ENCODE measurements at regions not wholly inside any gene's neighbourhood (a gene's known extent, or its start where the extent isn't known, plus 50 kb on each side); places are given as distances from the start of the nearest gene placed in this dataset.

GRCh38 chr5:62719061-62719720 is 140.6 kb downstream of the LRRC70 start:
- 68 to 77% methylated on average over 9 of the region's 9 CpGs for WGBS, 2 donors
- Histone ChIP-seq H3K27me3 (no peaks in the 10 kb centered on the region), H3K27ac (no peak overlapping the region), H3K36me3 (no peaks in the 10 kb centered on the region), H3K9me3 (no peaks in the 10 kb centered on the region), H3K4me1 (no peaks in the 10 kb centered on the region), H3K4me3 (no peak overlapping the region)
- intact Hi-C loops (cut with DNase I) = no loop called here
- no peak for TF ChIP-seq CTCF (IDR thresholded peaks at IDR 0.05)
- DNase-seq = no peak
- no peak for FAIRE-seq
- ATAC-seq = no peak

DNA sequence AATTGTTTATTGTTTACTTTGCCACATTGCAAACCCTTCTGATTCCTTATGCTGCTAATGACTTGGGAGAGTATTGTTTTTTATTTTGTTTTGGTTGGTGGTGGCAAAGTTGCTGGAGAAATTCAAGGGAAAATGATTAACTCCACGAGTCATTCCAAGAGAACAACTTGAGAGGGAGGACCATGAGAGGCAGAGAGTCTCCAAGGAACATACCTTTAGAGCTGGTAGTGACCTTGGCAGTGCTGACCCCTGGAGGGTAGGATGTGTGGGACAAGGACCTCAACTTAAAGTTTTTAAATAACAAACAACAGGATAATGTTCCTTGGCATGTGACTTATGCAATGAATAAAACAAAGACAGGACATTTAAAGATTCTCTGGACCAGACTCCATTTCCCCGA is 139.7 kb downstream of the LRRC70 start:
- intact Hi-C loops (cut with DNase I) = no loop called here
- no peak overlapping the region for H3K27ac ChIP-seq
- no peak for FAIRE-seq

GRCh38 chr5:62717301-62717933 is 138.8 kb downstream of the LRRC70 start:
- Histone ChIP-seq H3K4me3 (no peak overlapping the region), H3K36me3 (no peaks in the 10 kb centered on the region), H3K27me3 (no peaks in the 10 kb centered on the region), H3K27ac (no peak overlapping the region), H3K4me1 (no peaks in the 10 kb centered on the region), H3K9me3 (no peaks in the 10 kb centered on the region)
- DNase-seq (no peak), ATAC-seq (no peak), FAIRE-seq (no peak)
- intact Hi-C loops (cut with DNase I) = no loop called here
- TF ChIP-seq CTCF (IDR thresholded peaks at IDR 0.05) = no peak
- WGBS, 2 donors = 65 to 76% methylated on average over 2 of the region's 2 CpGs

More for the DNA sequence above, 139.7 kb downstream of the LRRC70 start:
- Histone ChIP-seq H3K27me3 (no peaks in the 10 kb centered on the region), H3K4me3 (no peak overlapping the region), H3K36me3 (no peaks in the 10 kb centered on the region), H3K9me3 (no peaks in the 10 kb centered on the region), H3K4me1 (no peaks in the 10 kb centered on the region)
- no peak for DNase-seq
- TF ChIP-seq CTCF (IDR thresholded peaks at IDR 0.05) = no peak
- no peak for ATAC-seq
- 61 to 75% methylated on average over 2 of the region's 2 CpGs for WGBS, 2 donors

DNA sequence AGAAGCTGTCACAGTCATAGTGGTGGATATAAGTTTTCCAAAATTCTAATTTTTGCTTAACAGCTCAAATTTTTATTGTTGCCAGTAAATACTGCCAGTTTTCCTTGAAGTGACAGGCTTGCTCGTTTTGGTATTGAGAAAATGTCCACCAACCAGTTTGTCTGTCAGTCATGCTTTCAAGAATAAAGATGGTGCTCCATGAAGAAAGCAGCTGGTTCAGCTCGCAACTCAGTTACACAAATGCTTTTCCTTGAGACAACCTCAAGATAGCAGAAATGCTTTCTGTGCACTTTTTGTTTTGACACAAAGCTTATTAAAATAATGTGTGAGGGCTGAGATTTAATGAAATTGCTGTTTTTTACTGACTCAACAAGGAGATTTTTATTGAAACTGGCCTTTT is 135.7 kb downstream of the LRRC70 start:
- no peak overlapping the region for H3K4me3 ChIP-seq
- no peak for FAIRE-seq
- H3K4me1 ChIP-seq = no peaks in the 10 kb centered on the region
- TF ChIP-seq CTCF (IDR thresholded peaks at IDR 0.05) = no peak
- H3K27me3 ChIP-seq = no peaks in the 10 kb centered on the region
- WGBS, 2 donors = 53% methylated on average over 2 of the region's 2 CpGs
- no peak for ATAC-seq
- H3K27ac ChIP-seq = no peak overlapping the region
- intact Hi-C loops (cut with DNase I) = no loop called here
- H3K9me3 ChIP-seq = no peaks in the 10 kb centered on the region
- no peak for DNase-seq
- H3K36me3 ChIP-seq = no peaks in the 10 kb centered on the region

All from pancreas (tissue), 10 donors.